CD14-positive monocyte (primary cell): ENCODE measurements at regions not wholly inside any gene's neighbourhood (a gene's known extent, or its start where the extent isn't known, plus 50 kb on each side); places are given as distances from the start of the nearest gene placed in this dataset.

Experiments used
- DNase-seq, 3 donors: peaks; one replicate each; pipeline ENCODE4 v3.0.0-alpha.2; 2011 to 2022
- H2AFZ ChIP-seq: 2 replicates; pipeline ENCODE4 v1.6.0; 2012; ENCODE audit warnings: mild to moderate bottlenecking, low read depth, low read length, inconsistent platforms; ENCODE audit not compliant: insufficient read depth, poor library complexity, severe bottlenecking
- H3K27ac ChIP-seq, 2 donors: 1 replicate in 1 of 2; 2 replicates in 1 of 2; pipeline ENCODE4 v1.5.1; 2012 to 2013; ENCODE audit warnings: low read length in 2 of 2, control low read depth in 1 of 2, inconsistent platforms in 1 of 2, low read depth in 1 of 2, mild to moderate bottlenecking in 1 of 2
- H3K27me3 ChIP-seq, 2 donors: one replicate each; pipeline versions ENCODE4 v1.6.0 to v1.6.1; 2011 to 2013; ENCODE audit warnings: low read length in 2 of 2; ENCODE audit not compliant: control insufficient read depth in 2 of 2, insufficient read depth in 2 of 2
- H3K36me3 ChIP-seq, 2 donors: replicated peaks in 1 of 2; 1 replicate in 1 of 2; 2 replicates in 1 of 2; pipeline versions ENCODE4 v1.5.1 to v1.6.1; 2012 to 2013; ENCODE audit warnings: low read length in 2 of 2, control low read depth in 1 of 2, inconsistent platforms in 1 of 2, mild to moderate bottlenecking in 1 of 2; ENCODE audit not compliant: insufficient read depth in 2 of 2, control insufficient read depth in 1 of 2
- H3K4me1 ChIP-seq, 2 donors: 1 replicate in 1 of 2; 2 replicates in 1 of 2; pipeline versions ENCODE4 v1.5.1 to v1.6.1; 2012 to 2013; ENCODE audit warnings: low read length in 2 of 2, control low read depth in 1 of 2, inconsistent platforms in 1 of 2, mild to moderate bottlenecking in 1 of 2, moderate library complexity in 1 of 2; ENCODE audit not compliant: insufficient read depth in 2 of 2, control insufficient read depth in 1 of 2
- H3K4me2 ChIP-seq: replicated peaks from 2 replicates; pipeline ENCODE3; 2012; ENCODE audit warnings: low read length, moderate library complexity, mild to moderate bottlenecking; ENCODE audit not compliant: poor library complexity, severe bottlenecking; ENCODE audit errors: extremely low read depth
- H3K4me3 ChIP-seq, 3 experiments: fragments of 200-600 bp in 1 of 3; sonication (generic) in 1 of 3; replicated peaks in 1 of 3; 1 replicate in 2 of 3; 2 replicates in 1 of 3; pipeline ENCODE4 v1.5.1; 2011 to 2013; ENCODE audit warnings: low read length in 3 of 3, mild to moderate bottlenecking in 3 of 3, control low read depth in 2 of 3, low read depth in 2 of 3, inconsistent platforms in 1 of 3, moderate library complexity in 1 of 3
- H3K79me2 ChIP-seq: 2 replicates; pipeline ENCODE4 v1.6.0; 2012; ENCODE audit warnings: mild to moderate bottlenecking, control low read depth, inconsistent platforms, low read length, moderate library complexity; ENCODE audit not compliant: insufficient read depth
- H3K9ac ChIP-seq: 2 replicates; pipeline ENCODE4 v1.6.0; 2017; ENCODE audit warnings: low read length, mild to moderate bottlenecking; ENCODE audit not compliant: insufficient read depth, poor library complexity, severe bottlenecking
- H3K9me3 ChIP-seq, 2 donors: replicated peaks in 1 of 2; 1 replicate in 1 of 2; 2 replicates in 1 of 2; pipeline versions ENCODE4 v1.5.1 to v1.6.1; 2012 to 2013; ENCODE audit warnings: low read length in 2 of 2, control low read depth in 1 of 2; ENCODE audit not compliant: control insufficient read depth in 1 of 2, insufficient read depth in 1 of 2
- H4K20me1 ChIP-seq: 2 replicates; pipeline ENCODE4 v1.6.0; 2012; ENCODE audit warnings: mild to moderate bottlenecking, low read length, control low read depth, moderate library complexity; ENCODE audit not compliant: insufficient read depth
- H3K27ac Mint-ChIP-seq, 7 donors: one replicate each; pipeline ENCODE4 v1.8.0; 2020; ENCODE audit warnings: mild to moderate bottlenecking in 7 of 7, mixed read lengths in 7 of 7, moderate library complexity in 6 of 7, inconsistent platforms in 2 of 7
- H3K27me3 Mint-ChIP-seq, 3 donors: one replicate each; pipeline ENCODE4 v1.8.0; 2021 to 2022; ENCODE audit warnings: low read depth in 3 of 3, mild to moderate bottlenecking in 3 of 3, mixed read lengths in 3 of 3, moderate library complexity in 3 of 3, inconsistent platforms in 1 of 3
- H3K36me3 Mint-ChIP-seq, 2 donors: one replicate each; pipeline ENCODE4 v1.8.0; 2020; ENCODE audit warnings: mixed read lengths in 2 of 2, inconsistent platforms in 1 of 2, mild to moderate bottlenecking in 1 of 2
- H3K4me1 Mint-ChIP-seq: one replicate; pipeline ENCODE4 v1.8.0; 2020; ENCODE audit warnings: mild to moderate bottlenecking, mixed read lengths
- H3K4me3 Mint-ChIP-seq, 2 donors: one replicate each; pipeline ENCODE4 v1.8.0; 2020; ENCODE audit warnings: mild to moderate bottlenecking in 2 of 2, mixed read lengths in 2 of 2, moderate library complexity in 1 of 2
- H3K9me3 Mint-ChIP-seq, 7 donors: one replicate each; pipeline ENCODE4 v1.8.0; 2020 to 2022; ENCODE audit warnings: mixed read lengths in 7 of 7, mild to moderate bottlenecking in 6 of 7, moderate library complexity in 6 of 7, inconsistent platforms in 2 of 7
- CTCF ChIP-seq: fragments of 200-600 bp; IDR thresholded peaks from one replicate; pipeline ENCODE4 v1.8.0; 2022; ENCODE audit warnings: antibody characterized with exemption, mild to moderate bottlenecking
- WGBS: methylation state at CpG from one replicate; pipeline ENCODE4 v1.1.5; 2013; ENCODE audit warnings: missing lambda C conversion rate; ENCODE audit not compliant: insufficient coverage; 5-methylcytosine and 5-hydroxymethylcytosine counted together
- intact Hi-C, 2 donors: fragments of 100-400 bp; cut with micrococcal nuclease; formaldehyde crosslinking; loops; one replicate each; pipeline versions ENCODE4 v1.15.0 to v1.15.1; 2023

GRCh38 chr2:83949361-83949760, 509.7 kb downstream of the SUCLG1 start:
- Histone ChIP-seq H3K9me3 (no peaks in the 10 kb centered on the region), H3K27me3 (no peaks in the 10 kb centered on the region), H3K4me3 (no peak overlapping the region), H3K4me2 (no peak overlapping the region), H3K79me2 (no peaks in the 10 kb centered on the region), H3K4me1 (no peaks in the 10 kb centered on the region), H4K20me1 (no peaks in the 10 kb centered on the region), H3K9ac (no peak overlapping the region), H3K36me3 (no peaks in the 10 kb centered on the region), H3K27ac (no peak overlapping the region), H2AFZ (no peak overlapping the region)
- H3K27ac Mint-ChIP-seq, result no peak overlapping the region
- no CpG with 5 or more reads among the region's 1 CpG for WGBS
- H3K4me3 Mint-ChIP-seq, result no peak overlapping the region
- H3K36me3 Mint-ChIP-seq, result no peaks in the 10 kb centered on the region
- no peak for TF ChIP-seq CTCF
- H3K4me1 Mint-ChIP-seq, result no peaks in the 10 kb centered on the region
- intact Hi-C loops, result no loop called here
- peaks cover 0 to 5% (median 2%) of the 10 kb centered on the region in 7 donors for H3K9me3 Mint-ChIP-seq
- H3K27me3 Mint-ChIP-seq, result peaks cover 0 to 5% (median 2%) of the 10 kb centered on the region in 3 donors
- DNase-seq, result no peak

DNA sequence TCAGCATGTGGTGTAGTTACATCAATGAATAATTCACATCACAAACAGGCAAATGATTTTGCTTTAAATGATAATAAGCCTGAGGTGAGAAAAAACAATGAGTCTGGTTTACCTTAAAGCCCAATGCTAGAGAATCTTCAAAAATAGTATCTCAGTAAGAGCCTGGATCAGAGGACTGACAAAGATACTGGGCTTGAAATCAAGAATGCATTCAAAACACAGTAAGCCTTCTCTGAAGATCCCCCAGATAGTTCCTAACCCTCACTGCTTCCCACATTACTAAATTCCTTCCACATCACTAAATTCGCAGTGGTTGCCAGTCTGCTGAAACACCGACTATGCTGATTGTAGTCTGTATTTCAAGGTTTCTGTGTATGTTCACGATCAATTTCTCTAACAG, 514.9 kb downstream of the SUCLG1 start:
- Histone ChIP-seq H4K20me1 (no peaks in the 10 kb centered on the region), H3K4me1 (no peaks in the 10 kb centered on the region), H3K4me2 (no peak overlapping the region), H3K27ac (no peak overlapping the region), H2AFZ (no peak overlapping the region), H3K9me3 (no peaks in the 10 kb centered on the region), H3K9ac (no peak overlapping the region), H3K36me3 (no peaks in the 10 kb centered on the region), H3K4me3 (no peak overlapping the region), H3K79me2 (no peaks in the 10 kb centered on the region), H3K27me3 (no peaks in the 10 kb centered on the region)
- no CpG with 5 or more reads among the region's 3 CpGs for WGBS
- Mint-ChIP-seq H3K36me3 (no peaks in the 10 kb centered on the region), H3K27me3 (no peaks in the 10 kb centered on the region), H3K4me1 (no peaks in the 10 kb centered on the region), H3K27ac (no peak overlapping the region), H3K9me3 (peaks cover 0 to 8% (median 0%) of the 10 kb centered on the region in 7 donors), H3K4me3 (no peak overlapping the region)
- intact Hi-C loops, result no loop called here
- TF ChIP-seq CTCF, result no peak
- no peak for DNase-seq
